ENCODE measurements at regions not wholly inside any gene's neighbourhood (a gene's known extent, or its start where the extent isn't known, plus 50 kb on each side); places are given as distances from the start of the nearest gene placed in this dataset.

- Histone ChIP-seq H3K27me3 (ENCODE audit: insufficient read depth, low read depth, low read length) (no peaks in the 10 kb centered on the region), H3K4me2 (ENCODE audit: low read length) (no peak overlapping the region), H4K20me1 (ENCODE audit: insufficient read depth) (no peaks in the 10 kb centered on the region), H3K36me3 (ENCODE audit: insufficient read depth, low read length) (no peaks in the 10 kb centered on the region), H3K9me3 (ENCODE audit: low read length) (no peaks in the 10 kb centered on the region), H3K9ac (ENCODE audit: low read length) (no peak overlapping the region), H2AFZ (ENCODE audit: low read depth, low read length) (no peak overlapping the region), H3K79me2 (replicated peaks; ENCODE audit: insufficient read depth, low read length) (no peaks in the 10 kb centered on the region), H3K27ac (ENCODE audit: low read length) (no peak overlapping the region), H3K4me3 (ENCODE audit: low read length) (no peak overlapping the region), H3F3A (ENCODE audit: insufficient read depth, low read length, poor library complexity, severe bottlenecking) (no peaks in the 10 kb centered on the region), H3K9me2 (ENCODE audit: insufficient read depth, low read length) (no peaks in the 10 kb centered on the region)
- no peak for TF ChIP-seq EZH2 (IDR thresholded peaks at IDR 0.05; ENCODE audit: borderline replicate concordance, insufficient read depth, low read length, poor library complexity, severe bottlenecking)
- TF ChIP-seq EP300 (conservative IDR thresholded peaks at IDR 0.05; ENCODE audit: poor library complexity, severe bottlenecking), result no peak
- no peak for TF ChIP-seq CTCF (IDR thresholded peaks at IDR 0.05; ENCODE audit: poor library complexity, severe bottlenecking)
- no peak for TF ChIP-seq MXI1 (conservative IDR thresholded peaks at IDR 0.05; ENCODE audit: poor library complexity, severe bottlenecking)
- no peak for TF ChIP-seq POLR2AphosphoS5 (IDR thresholded peaks at IDR 0.05)
- no peak for TF ChIP-seq SMC3 (conservative IDR thresholded peaks at IDR 0.05; ENCODE audit: poor library complexity)
- TF ChIP-seq RAD21 (conservative IDR thresholded peaks at IDR 0.05), result no peak
- TF ChIP-seq TAF1 (IDR thresholded peaks at IDR 0.05; ENCODE audit: low read depth), result no peak
- no peak for TF ChIP-seq REST (IDR thresholded peaks at IDR 0.05; ENCODE audit: borderline replicate concordance)
These were observed 221.5 kb downstream of the TEX29 start for GRCh38 chr13:111541752-111542529.

GRCh38 chr13:111542530-111543341 is 222.3 kb downstream of the TEX29 start:
- H3F3A ChIP-seq (ENCODE audit: insufficient read depth, low read length, poor library complexity, severe bottlenecking), result no peaks in the 10 kb centered on the region
- H3K79me2 ChIP-seq (replicated peaks; ENCODE audit: insufficient read depth, low read length), result no peaks in the 10 kb centered on the region
- H2AFZ ChIP-seq (ENCODE audit: low read depth, low read length), result no peak overlapping the region
- H3K4me2 ChIP-seq (ENCODE audit: low read length), result no peak overlapping the region
- no peak for TF ChIP-seq REST (IDR thresholded peaks at IDR 0.05; ENCODE audit: borderline replicate concordance)
- no peak for TF ChIP-seq CTCF (IDR thresholded peaks at IDR 0.05; ENCODE audit: poor library complexity, severe bottlenecking)
- no peak for TF ChIP-seq MXI1 (conservative IDR thresholded peaks at IDR 0.05; ENCODE audit: poor library complexity, severe bottlenecking)
- TF ChIP-seq POLR2AphosphoS5 (IDR thresholded peaks at IDR 0.05), result no peak
- TF ChIP-seq SMC3 (conservative IDR thresholded peaks at IDR 0.05; ENCODE audit: poor library complexity), result no peak
- TF ChIP-seq EZH2 (IDR thresholded peaks at IDR 0.05; ENCODE audit: borderline replicate concordance, insufficient read depth, low read length, poor library complexity, severe bottlenecking), result no peak
- TF ChIP-seq EP300 (conservative IDR thresholded peaks at IDR 0.05; ENCODE audit: poor library complexity, severe bottlenecking), result no peak
- TF ChIP-seq RAD21 (conservative IDR thresholded peaks at IDR 0.05), result no peak
- no peak for TF ChIP-seq TAF1 (IDR thresholded peaks at IDR 0.05; ENCODE audit: low read depth)
- no peaks in the 10 kb centered on the region for H3K36me3 ChIP-seq (ENCODE audit: insufficient read depth, low read length)
- no peaks in the 10 kb centered on the region for H3K9me2 ChIP-seq (ENCODE audit: insufficient read depth, low read length)
- H3K27ac ChIP-seq (ENCODE audit: low read length), result no peak overlapping the region
- no peak overlapping the region for H3K9ac ChIP-seq (ENCODE audit: low read length)
- no peaks in the 10 kb centered on the region for H3K27me3 ChIP-seq (ENCODE audit: insufficient read depth, low read depth, low read length)
- no peaks in the 10 kb centered on the region for H4K20me1 ChIP-seq (ENCODE audit: insufficient read depth)
- H3K4me3 ChIP-seq (ENCODE audit: low read length), result no peak overlapping the region
- H3K9me3 ChIP-seq (ENCODE audit: low read length), result no peaks in the 10 kb centered on the region
